HL-60 (cell line): ENCODE measurements at regions not wholly inside any gene's neighbourhood (a gene's known extent, or its start where the extent isn't known, plus 50 kb on each side); places are given as distances from the start of the nearest gene placed in this dataset.

Experiments
- CTCF ChIP-seq: IDR thresholded peaks from one replicate; pipeline ENCODE4 v1.5.1; 2011; ENCODE audit warnings: low read length, control low read depth, inconsistent platforms; ENCODE audit not compliant: insufficient read depth
- GABPA ChIP-seq: IDR thresholded peaks from 2 replicates; pipeline ENCODE4 v1.6.1; 2012; ENCODE audit warnings: low read depth
- POLR2AphosphoS5 ChIP-seq: IDR thresholded peaks from 2 replicates; pipeline ENCODE4 v1.6.1; 2012; ENCODE audit warnings: low read depth
- REST ChIP-seq: IDR thresholded peaks from 2 replicates; pipeline ENCODE4 v1.6.1; 2012; ENCODE audit warnings: low read depth; ENCODE audit not compliant: insufficient replicate concordance

GRCh38 chr11:115767883-115768282 is 263.7 kb upstream of the CADM1 start:
- no peak for TF ChIP-seq CTCF
- TF ChIP-seq POLR2AphosphoS5 = no peak
- no peak for TF ChIP-seq GABPA
- TF ChIP-seq REST = no peak
